Hindlimb muscle (tissue), 1 donor: ENCODE measurements at regions not wholly inside any gene's neighbourhood (a gene's known extent, or its start where the extent isn't known, plus 50 kb on each side); places are given as distances from the start of the nearest gene placed in this dataset.
"Not testable (repeated sequence)": the region's sequence is repeated elsewhere in the genome, so short reads cannot be mapped to it uniquely, and the experiment has no call there.

Experiments used
- DNase-seq: peaks from one replicate; pipeline ENCODE4 v3.0.0-alpha.2; 2013

DNA sequence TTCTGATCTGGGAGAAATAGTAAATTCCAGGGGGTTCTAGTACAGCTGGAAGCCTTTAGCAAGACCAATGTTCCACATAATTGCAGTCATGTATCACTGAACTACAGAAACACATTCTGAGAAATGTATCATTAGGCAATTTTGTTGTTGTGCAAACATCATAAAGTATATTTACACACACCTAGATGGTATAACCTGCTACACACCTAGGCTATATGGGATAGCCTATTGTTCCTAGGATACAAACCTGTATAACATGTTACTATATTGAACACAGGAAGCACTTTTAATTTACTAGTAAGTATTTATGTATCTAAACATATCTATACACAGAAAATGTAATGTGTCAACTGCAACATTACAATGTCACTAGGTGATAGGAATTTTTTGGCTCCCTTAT is 525.9 kb upstream of the NRSN1 start:
- no peak for DNase-seq

- DNase-seq: no peak
Measured at GRCh38 chr6:23601811-23602345, 524.1 kb upstream of the NRSN1 start.

- DNase-seq: no peak
Measured at GRCh38 chr6:23608931-23609435, 517.0 kb upstream of the NRSN1 start.

- no peak for DNase-seq
Measured at GRCh38 chr6:23611776-23612381, 514.1 kb upstream of the NRSN1 start.

GRCh38 chr6:23618366-23618765 is 507.6 kb upstream of the NRSN1 start:
- DNase-seq: no peak

DNA sequence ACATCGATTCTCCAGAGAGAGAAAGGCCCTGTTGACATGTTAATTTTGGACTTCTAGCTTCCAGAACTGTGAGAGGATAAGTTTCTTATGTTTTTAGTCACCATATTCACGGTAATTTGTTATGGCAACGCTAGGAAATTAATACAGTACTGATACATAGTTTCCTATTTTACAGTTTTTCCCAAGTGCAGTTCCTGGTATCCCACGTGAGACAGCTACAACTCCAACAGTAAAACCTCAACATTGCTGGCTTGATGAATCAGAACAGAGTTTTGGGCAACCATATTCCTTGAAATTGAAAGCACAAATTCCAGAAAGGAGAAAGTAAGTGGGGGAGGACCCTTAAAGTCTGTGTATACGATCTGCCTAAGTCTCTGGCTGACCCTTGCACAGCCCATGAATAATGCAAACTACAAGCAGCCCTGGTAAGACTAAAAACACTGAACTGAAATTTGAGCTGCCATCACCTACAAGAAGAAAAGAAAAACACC is 505.1 kb upstream of the NRSN1 start:
- DNase-seq: peak; percentile 44

- no peak for DNase-seq
Measured at GRCh38 chr6:23630726-23631635, 495.0 kb upstream of the NRSN1 start.

GRCh38 chr6:23633996-23634395 is 492.0 kb upstream of the NRSN1 start:
- no peak for DNase-seq

- no peak for DNase-seq
Measured at GRCh38 chr6:23635150-23635549, 490.9 kb upstream of the NRSN1 start.

DNA sequence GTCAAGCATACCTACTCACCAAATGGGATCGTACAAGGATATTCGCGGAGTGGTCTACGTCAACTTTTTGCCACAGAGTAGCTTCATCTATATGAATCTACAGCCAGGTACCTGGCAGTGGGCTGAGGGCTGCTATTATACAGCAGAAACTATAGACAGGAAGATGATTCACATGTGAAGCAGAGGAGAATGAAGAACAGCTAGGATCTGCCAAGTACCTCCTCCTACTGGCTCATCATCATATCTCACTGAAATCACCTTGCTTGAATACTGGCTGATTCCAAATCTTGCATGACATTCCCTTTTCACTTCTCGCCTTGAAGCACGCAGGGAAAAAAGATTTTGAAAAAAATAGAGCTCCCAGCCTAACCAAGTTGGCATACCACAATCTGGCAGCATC is 488.7 kb upstream of the NRSN1 start:
- DNase-seq: no peak

GRCh38 chr6:23642849-23643248 is 483.2 kb upstream of the NRSN1 start:
- no peak for DNase-seq

- DNase-seq: no peak
Measured at GRCh38 chr6:23647045-23647444, 479.0 kb upstream of the NRSN1 start.

GRCh38 chr6:23650676-23651075 is 475.3 kb upstream of the NRSN1 start:
- DNase-seq: no peak

DNA sequence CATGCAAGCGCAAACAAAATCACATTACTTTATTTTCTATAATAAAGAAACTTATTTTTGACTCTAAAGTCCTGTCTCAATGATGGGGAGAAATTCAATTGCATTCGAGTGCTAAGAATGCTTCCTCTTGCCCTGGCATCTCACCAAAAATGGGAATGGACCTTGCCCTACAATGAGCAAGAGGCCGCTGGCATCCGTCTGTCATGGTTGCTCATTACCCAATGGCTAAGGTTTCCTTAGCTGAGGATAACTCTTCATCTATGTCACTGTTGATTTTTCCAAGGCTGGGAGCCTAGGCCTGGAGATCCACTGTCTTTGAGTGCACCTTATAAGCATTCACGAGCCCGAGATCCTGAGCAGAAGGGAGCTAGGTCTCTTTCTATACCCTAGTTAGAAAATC is 471.3 kb upstream of the NRSN1 start:
- no peak for DNase-seq

DNA sequence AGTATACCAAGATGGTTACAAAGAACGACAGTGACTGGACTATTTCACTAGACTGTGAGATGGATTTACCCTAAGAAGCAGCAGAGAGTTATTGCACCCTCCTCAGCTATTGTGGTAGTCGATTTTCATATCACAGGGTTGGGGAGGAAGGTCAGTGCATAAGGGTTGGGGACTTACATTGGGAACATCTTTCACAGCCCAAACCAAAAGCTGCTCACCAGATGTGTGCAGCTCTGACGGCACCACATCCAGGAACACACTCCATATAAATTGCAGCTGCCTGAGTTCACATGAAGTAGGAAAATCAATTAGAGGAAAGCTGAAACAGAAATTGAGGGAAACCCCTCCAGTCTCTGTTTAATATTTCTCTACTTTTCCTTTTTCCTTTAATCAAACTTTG is 470.5 kb upstream of the NRSN1 start:
- DNase-seq: peak; percentile 51

DNA sequence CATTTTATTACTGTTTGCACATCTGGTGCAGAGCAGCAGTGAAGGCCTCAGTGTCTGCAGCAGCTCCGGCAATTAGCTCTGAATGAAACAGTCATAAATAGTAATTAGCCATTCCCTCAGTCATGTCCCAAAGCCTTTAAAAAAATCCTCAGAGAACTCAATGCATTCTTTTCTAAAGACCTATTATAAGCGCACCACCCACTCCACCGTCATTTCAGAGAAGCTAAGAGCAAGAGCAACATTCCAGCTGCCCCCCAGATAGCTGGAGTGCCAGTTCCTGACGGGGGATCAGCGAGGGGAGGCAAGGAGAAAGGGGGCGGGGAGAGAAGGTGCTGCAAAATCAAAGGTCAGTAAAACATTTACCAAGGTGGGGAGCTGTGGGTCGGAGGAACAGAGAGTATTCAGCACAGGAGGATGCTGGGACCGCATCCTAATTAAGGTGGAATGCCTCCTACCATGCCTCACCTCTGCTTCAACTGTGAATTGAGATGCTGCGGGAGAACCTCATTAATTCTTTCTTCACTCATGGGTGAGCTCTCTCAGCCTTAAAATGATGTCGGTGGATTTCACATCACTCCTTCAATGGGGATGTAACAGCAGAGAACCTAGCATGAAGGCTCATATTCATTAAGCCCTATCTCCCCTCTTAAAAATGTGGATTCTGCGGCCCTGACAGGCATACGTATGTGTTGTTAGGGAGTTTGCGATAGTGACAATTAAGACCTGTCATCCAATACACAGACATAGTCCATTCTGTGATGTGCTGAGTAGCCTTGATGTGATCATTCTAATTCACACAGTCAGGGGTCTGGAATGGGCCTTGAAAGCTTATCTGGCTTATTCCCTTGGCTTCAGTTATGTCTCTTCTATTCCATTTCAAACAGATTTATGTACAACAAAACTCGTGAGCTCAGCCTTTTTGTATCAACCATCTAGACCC is 469.5 kb upstream of the NRSN1 start:
- no peak for DNase-seq

DNA sequence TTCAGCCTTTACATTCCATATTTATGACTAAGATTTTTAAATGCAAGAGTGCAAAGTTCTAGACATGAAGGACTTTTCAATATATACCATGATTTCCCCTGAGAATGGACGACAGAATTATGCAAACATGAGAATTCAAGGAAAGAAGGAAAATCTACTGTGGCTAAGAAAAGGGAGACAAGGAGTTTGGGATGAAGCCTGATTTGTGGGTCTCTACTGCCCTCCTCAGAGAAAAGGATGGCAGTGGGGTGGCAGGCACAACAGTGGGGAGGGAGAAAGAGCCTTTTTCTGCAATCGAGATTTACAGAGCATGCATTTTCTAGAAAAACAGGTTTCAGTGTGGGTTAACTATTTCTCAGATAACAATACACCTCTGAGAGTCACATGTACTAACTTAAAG is 466.9 kb upstream of the NRSN1 start:
- DNase-seq: peak; percentile 23

- DNase-seq: no peak
Measured at GRCh38 chr6:23661549-23661948, 464.5 kb upstream of the NRSN1 start.

- no peak for DNase-seq
Measured at GRCh38 chr6:23663096-23663495, 462.9 kb upstream of the NRSN1 start.

DNA sequence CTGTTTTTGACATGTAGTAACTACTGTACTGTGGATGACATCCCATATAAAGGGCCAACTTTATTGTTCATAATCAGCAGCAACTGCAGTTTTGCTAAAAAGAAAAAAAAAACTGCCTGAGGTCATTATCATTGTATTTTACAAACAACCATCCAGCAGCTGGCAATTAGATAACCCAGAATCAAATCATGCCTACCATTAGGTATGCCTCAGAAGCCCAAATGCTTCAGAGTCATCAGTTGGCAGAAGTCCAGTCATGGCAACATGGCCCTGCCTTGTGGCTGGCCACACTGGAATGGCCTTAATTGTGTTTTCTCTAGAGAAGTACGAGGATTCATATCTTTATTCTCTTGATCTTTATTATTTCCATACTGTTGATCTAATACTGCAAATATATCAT is 462.4 kb upstream of the NRSN1 start:
- no peak for DNase-seq

DNA sequence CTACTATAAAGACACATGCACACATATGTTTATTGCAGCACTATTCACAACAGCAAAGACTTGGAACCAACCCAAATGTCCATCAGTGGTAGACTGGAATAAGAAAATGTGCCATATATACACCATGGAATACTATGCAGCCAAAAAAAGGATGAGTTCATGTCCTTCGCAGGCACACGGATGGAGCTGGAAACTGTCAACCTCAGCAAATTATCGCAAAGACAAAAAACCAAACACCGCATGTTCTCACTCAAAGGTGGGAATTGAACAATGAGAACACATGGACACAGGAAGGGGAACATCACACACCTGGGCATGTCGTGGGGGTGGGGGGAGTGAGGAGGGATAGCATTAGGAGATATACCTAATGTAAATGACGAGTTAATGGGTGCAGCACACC is 460.1 kb upstream of the NRSN1 start:
- DNase-seq: not testable (repeated sequence)

GRCh38 chr6:23672737-23673136 is 453.3 kb upstream of the NRSN1 start:
- DNase-seq: no peak
